ENCODE measurements at regions not wholly inside any gene's neighbourhood (a gene's known extent, or its start where the extent isn't known, plus 50 kb on each side); places are given as distances from the start of the nearest gene placed in this dataset.

DNA sequence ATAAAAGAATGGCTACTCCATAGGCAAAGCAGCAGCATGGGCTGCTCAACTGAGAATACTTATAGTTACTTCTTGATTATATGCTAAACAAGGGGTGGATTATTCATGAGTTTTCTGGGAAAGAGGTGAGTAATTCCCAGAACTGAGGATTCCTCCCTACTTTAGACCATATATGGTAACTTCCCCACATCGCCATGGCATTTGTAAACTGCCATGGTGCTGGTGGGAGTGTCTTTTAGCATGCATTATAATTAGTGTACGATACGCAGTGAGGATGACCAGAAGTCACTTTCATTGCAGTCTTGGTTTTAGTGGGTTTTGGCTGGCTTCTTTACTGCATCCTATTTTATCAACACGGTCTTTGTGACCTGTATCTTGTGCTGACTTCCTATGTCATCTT lies 141.5 kb downstream of the MAGEB17 start:
- ATAC-seq (ENCODE audit: low FRiP score) = no peak
- intact Hi-C loops (cut with DNase I) = no loop called here
- no peaks in the 10 kb centered on the region for H3K4me1 ChIP-seq (ENCODE audit: control insufficient read depth in 1 of 2, insufficient read depth in 2 of 2, low read length in 2 of 2)
- DNase-seq = no peak
- H3K27ac ChIP-seq (ENCODE audit: low read depth in 1 of 2, low read length in 2 of 2) = no peak overlapping the region
- H3K36me3 ChIP-seq (ENCODE audit: control insufficient read depth in 1 of 2, insufficient read depth in 2 of 2, low read length in 1 of 2) = no peaks in the 10 kb centered on the region
- WGBS, 2 donors = 83 to 84% methylated on average over 4 of the region's 4 CpGs
- no peak overlapping the region for H3K4me3 ChIP-seq (ENCODE audit: low read length in 2 of 2)
- H3K27me3 ChIP-seq (ENCODE audit: control insufficient read depth in 1 of 2, insufficient read depth in 2 of 2, low read length in 1 of 2) = no peaks in the 10 kb centered on the region
- H3K9me3 ChIP-seq (ENCODE audit: control insufficient read depth, low read length) = no peaks in the 10 kb centered on the region

DNA sequence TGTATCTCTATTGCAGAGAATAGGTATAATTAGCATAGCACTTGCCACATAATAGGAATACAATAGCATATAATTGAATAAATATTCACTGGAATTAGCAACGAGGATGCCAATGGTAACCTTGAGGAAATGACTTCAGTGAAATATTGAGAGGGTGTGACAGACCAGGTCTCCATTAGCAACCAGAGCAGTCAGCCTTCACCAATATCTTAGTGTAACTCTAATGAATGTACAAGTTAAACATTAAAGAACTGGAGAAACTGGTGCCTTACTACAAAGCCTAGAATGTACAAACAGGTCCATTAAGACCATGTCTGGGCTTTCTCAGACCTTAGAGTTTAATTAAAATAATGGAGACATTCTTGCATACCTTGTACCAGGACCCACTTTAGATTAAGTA lies 143.0 kb downstream of the MAGEB17 start:
- no peaks in the 10 kb centered on the region for H3K36me3 ChIP-seq (ENCODE audit: control insufficient read depth in 1 of 2, insufficient read depth in 2 of 2, low read length in 1 of 2)
- no peak for DNase-seq
- no peak for ATAC-seq (ENCODE audit: low FRiP score)
- H3K9me3 ChIP-seq (ENCODE audit: control insufficient read depth, low read length) = no peaks in the 10 kb centered on the region
- H3K4me3 ChIP-seq (ENCODE audit: low read length in 2 of 2) = no peak overlapping the region
- intact Hi-C loops (cut with DNase I) = no loop called here
- H3K27ac ChIP-seq (ENCODE audit: low read depth in 1 of 2, low read length in 2 of 2) = no peak overlapping the region
- H3K4me1 ChIP-seq (ENCODE audit: control insufficient read depth in 1 of 2, insufficient read depth in 2 of 2, low read length in 2 of 2) = no peaks in the 10 kb centered on the region
- 76 to 80% methylated on average over 1 of the region's 1 CpG for WGBS, 2 donors
- H3K27me3 ChIP-seq (ENCODE audit: control insufficient read depth in 1 of 2, insufficient read depth in 2 of 2, low read length in 1 of 2) = no peaks in the 10 kb centered on the region

- H3K27ac ChIP-seq (ENCODE audit: low read depth in 1 of 2, low read length in 2 of 2) = no peak overlapping the region
- DNase-seq (no peak), ATAC-seq (ENCODE audit: low FRiP score) (no peak)
- no peaks in the 10 kb centered on the region for H3K27me3 ChIP-seq (ENCODE audit: control insufficient read depth in 1 of 2, insufficient read depth in 2 of 2, low read length in 1 of 2)
- H3K36me3 ChIP-seq (ENCODE audit: control insufficient read depth in 1 of 2, insufficient read depth in 2 of 2, low read length in 1 of 2) = no peaks in the 10 kb centered on the region
- 78 to 81% methylated on average over 4 of the region's 4 CpGs for WGBS, 2 donors
- H3K9me3 ChIP-seq (ENCODE audit: control insufficient read depth, low read length) = no peaks in the 10 kb centered on the region
- H3K4me3 ChIP-seq (ENCODE audit: low read length in 2 of 2) = no peak overlapping the region
- intact Hi-C loops (cut with DNase I) = no loop called here
- no peaks in the 10 kb centered on the region for H3K4me1 ChIP-seq (ENCODE audit: control insufficient read depth in 1 of 2, insufficient read depth in 2 of 2, low read length in 2 of 2)
Measured at GRCh38 chrX:16311671-16312070, 144.4 kb downstream of the MAGEB17 start.

GRCh38 chrX:16312761-16313623 lies 145.7 kb downstream of the MAGEB17 start:
- no peak for ATAC-seq (ENCODE audit: low FRiP score)
- H3K4me1 ChIP-seq (ENCODE audit: control insufficient read depth in 1 of 2, insufficient read depth in 2 of 2, low read length in 2 of 2) = no peaks in the 10 kb centered on the region
- DNase-seq = no peak
- 41 to 65% methylated on average over 13 of the region's 13 CpGs for WGBS, 2 donors
- H3K27ac ChIP-seq (ENCODE audit: low read depth in 1 of 2, low read length in 2 of 2) = no peak overlapping the region
- no peaks in the 10 kb centered on the region for H3K9me3 ChIP-seq (ENCODE audit: control insufficient read depth, low read length)
- H3K4me3 ChIP-seq (ENCODE audit: low read length in 2 of 2) = no peak overlapping the region
- no peaks in the 10 kb centered on the region for H3K36me3 ChIP-seq (ENCODE audit: control insufficient read depth in 1 of 2, insufficient read depth in 2 of 2, low read length in 1 of 2)
- no peaks in the 10 kb centered on the region for H3K27me3 ChIP-seq (ENCODE audit: control insufficient read depth in 1 of 2, insufficient read depth in 2 of 2, low read length in 1 of 2)
- intact Hi-C loops (cut with DNase I) = no loop called here

GRCh38 chrX:16316331-16316730 lies 149.1 kb downstream of the MAGEB17 start:
- Histone ChIP-seq H3K4me3 (ENCODE audit: low read length in 2 of 2) (no peak overlapping the region), H3K4me1 (ENCODE audit: control insufficient read depth in 1 of 2, insufficient read depth in 2 of 2, low read length in 2 of 2) (no peaks in the 10 kb centered on the region), H3K27me3 (ENCODE audit: control insufficient read depth in 1 of 2, insufficient read depth in 2 of 2, low read length in 1 of 2) (no peaks in the 10 kb centered on the region), H3K9me3 (ENCODE audit: control insufficient read depth, low read length) (no peaks in the 10 kb centered on the region), H3K27ac (ENCODE audit: low read depth in 1 of 2, low read length in 2 of 2) (no peak overlapping the region), H3K36me3 (ENCODE audit: control insufficient read depth in 1 of 2, insufficient read depth in 2 of 2, low read length in 1 of 2) (no peaks in the 10 kb centered on the region)
- no peak for DNase-seq
- ATAC-seq (ENCODE audit: low FRiP score) = no peak
- 68 to 75% methylated on average over 4 of the region's 4 CpGs for WGBS, 2 donors
- intact Hi-C loops (cut with DNase I) = no loop called here

DNA sequence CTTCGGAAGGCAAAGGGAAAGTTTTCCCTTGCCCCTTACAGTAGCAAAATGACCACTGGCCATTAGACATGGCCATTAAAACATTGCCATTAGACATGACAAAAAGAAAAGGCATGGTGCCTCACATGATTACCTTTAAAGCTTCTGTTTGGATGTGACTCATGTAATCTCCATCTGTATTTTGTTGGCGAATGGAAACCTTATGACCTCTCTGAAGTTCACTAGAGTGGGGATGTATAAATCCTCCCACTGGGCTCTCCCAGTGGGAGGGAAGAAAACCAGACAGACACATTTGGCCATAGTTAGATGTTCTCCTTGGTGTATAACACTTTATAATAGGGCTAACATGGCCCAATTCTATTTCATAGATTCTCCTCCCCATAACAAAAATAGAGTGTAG lies 152.6 kb downstream of the MAGEB17 start:
- DNase-seq = no peak
- 72 to 84% methylated on average over 2 of the region's 2 CpGs for WGBS, 2 donors
- H3K27me3 ChIP-seq (ENCODE audit: control insufficient read depth in 1 of 2, insufficient read depth in 2 of 2, low read length in 1 of 2) = no peaks in the 10 kb centered on the region
- no peaks in the 10 kb centered on the region for H3K36me3 ChIP-seq (ENCODE audit: control insufficient read depth in 1 of 2, insufficient read depth in 2 of 2, low read length in 1 of 2)
- H3K4me1 ChIP-seq (ENCODE audit: control insufficient read depth in 1 of 2, insufficient read depth in 2 of 2, low read length in 2 of 2) = no peaks in the 10 kb centered on the region
- intact Hi-C loops (cut with DNase I) = no loop called here
- no peak overlapping the region for H3K4me3 ChIP-seq (ENCODE audit: low read length in 2 of 2)
- ATAC-seq (ENCODE audit: low FRiP score) = no peak
- H3K9me3 ChIP-seq (ENCODE audit: control insufficient read depth, low read length) = no peaks in the 10 kb centered on the region
- no peak overlapping the region for H3K27ac ChIP-seq (ENCODE audit: low read depth in 1 of 2, low read length in 2 of 2)

GRCh38 chrX:16320765-16321355 lies 153.6 kb downstream of the MAGEB17 start:
- no peaks in the 10 kb centered on the region for H3K4me1 ChIP-seq (ENCODE audit: control insufficient read depth in 1 of 2, insufficient read depth in 2 of 2, low read length in 2 of 2)
- no peaks in the 10 kb centered on the region for H3K9me3 ChIP-seq (ENCODE audit: control insufficient read depth, low read length)
- ATAC-seq (ENCODE audit: low FRiP score) (no peak), DNase-seq (no peak)
- intact Hi-C loops (cut with DNase I) = no loop called here
- 76 to 78% methylated on average over 4 of the region's 4 CpGs for WGBS, 2 donors
- no peaks in the 10 kb centered on the region for H3K36me3 ChIP-seq (ENCODE audit: control insufficient read depth in 1 of 2, insufficient read depth in 2 of 2, low read length in 1 of 2)
- no peak overlapping the region for H3K4me3 ChIP-seq (ENCODE audit: low read length in 2 of 2)
- H3K27ac ChIP-seq (ENCODE audit: low read depth in 1 of 2, low read length in 2 of 2) = no peak overlapping the region
- no peaks in the 10 kb centered on the region for H3K27me3 ChIP-seq (ENCODE audit: control insufficient read depth in 1 of 2, insufficient read depth in 2 of 2, low read length in 1 of 2)

- Histone ChIP-seq H3K9me3 (ENCODE audit: control insufficient read depth, low read length) (no peaks in the 10 kb centered on the region), H3K4me3 (ENCODE audit: low read length in 2 of 2) (no peak overlapping the region), H3K4me1 (ENCODE audit: control insufficient read depth in 1 of 2, insufficient read depth in 2 of 2, low read length in 2 of 2) (no peaks in the 10 kb centered on the region), H3K27ac (ENCODE audit: low read depth in 1 of 2, low read length in 2 of 2) (no peak overlapping the region), H3K27me3 (ENCODE audit: control insufficient read depth in 1 of 2, insufficient read depth in 2 of 2, low read length in 1 of 2) (no peaks in the 10 kb centered on the region), H3K36me3 (ENCODE audit: control insufficient read depth in 1 of 2, insufficient read depth in 2 of 2, low read length in 1 of 2) (no peaks in the 10 kb centered on the region)
- DNase-seq (no peak), ATAC-seq (ENCODE audit: low FRiP score) (no peak)
- intact Hi-C loops (cut with DNase I) = no loop called here
- 49 to 64% methylated on average over 7 of the region's 7 CpGs for WGBS, 2 donors
Measured at GRCh38 chrX:16333453-16333852, 166.2 kb downstream of the MAGEB17 start.

GRCh38 chrX:16335181-16335580 lies 167.9 kb downstream of the MAGEB17 start:
- Histone ChIP-seq H3K4me3 (ENCODE audit: low read length in 2 of 2) (no peak overlapping the region), H3K4me1 (ENCODE audit: control insufficient read depth in 1 of 2, insufficient read depth in 2 of 2, low read length in 2 of 2) (no peaks in the 10 kb centered on the region), H3K9me3 (ENCODE audit: control insufficient read depth, low read length) (no peaks in the 10 kb centered on the region), H3K27me3 (ENCODE audit: control insufficient read depth in 1 of 2, insufficient read depth in 2 of 2, low read length in 1 of 2) (no peaks in the 10 kb centered on the region), H3K27ac (ENCODE audit: low read depth in 1 of 2, low read length in 2 of 2) (no peak overlapping the region), H3K36me3 (ENCODE audit: control insufficient read depth in 1 of 2, insufficient read depth in 2 of 2, low read length in 1 of 2) (no peaks in the 10 kb centered on the region)
- WGBS, 2 donors = 86 to 93% methylated on average over 1 of the region's 1 CpG
- intact Hi-C loops (cut with DNase I) = no loop called here
- DNase-seq = no peak
- ATAC-seq (ENCODE audit: low FRiP score) = no peak

Measured in aorta (tissue), 5 donors.